MCF 10A (cell line): ENCODE measurements at regions not wholly inside any gene's neighbourhood (a gene's known extent, or its start where the extent isn't known, plus 50 kb on each side); places are given as distances from the start of the nearest gene placed in this dataset.
A peak's percentile ranks its signal among the peaks of the same experiment; 100 is the strongest.

Source experiments
- BruUV-seq: library from RNA; stranded (reverse); fragments of 400-500 nt; replicated peaks from 2 replicates; lab custom pipeline; 2021; lab: Mats Ljungman, UMichigan
- CTCF ChIA-PET: fragments of 300-600 bp; sonication (Branson Sonifier 250); formaldehyde crosslinking; extraction: SDS; loops from one replicate; lab custom pipeline; 2021; ENCODE audit warnings: antibody characterized with exemption, inconsistent platforms; lab: Yijun Ruan, JAX
- POLR2A ChIA-PET: fragments of 300-600, 350-650 bp; sonication (Branson Sonifier 250); formaldehyde crosslinking; extraction: SDS; loops from one replicate; lab custom pipeline; 2020; ENCODE audit warnings: antibody characterized with exemption, inconsistent platforms; lab: Yijun Ruan, JAX
- DNase-seq: peaks from one replicate; pipeline ENCODE4 v3.0.0-alpha.2; 2018; ENCODE audit not compliant: unreplicated experiment
- H3K27ac Mint-ChIP-seq: one replicate; pipeline ENCODE4 v1.8.0; 2022; ENCODE audit warnings: mild to moderate bottlenecking, low read depth, mixed read lengths; ENCODE audit not compliant: unreplicated experiment
- H3K27me3 Mint-ChIP-seq: one replicate; pipeline ENCODE4 v1.8.0; 2022; ENCODE audit warnings: mixed read lengths; ENCODE audit not compliant: insufficient read depth, unreplicated experiment
- H3K36me3 Mint-ChIP-seq: one replicate; pipeline ENCODE4 v1.8.0; 2022; ENCODE audit warnings: mild to moderate bottlenecking, moderate library complexity, mixed read lengths; ENCODE audit not compliant: insufficient read depth, unreplicated experiment
- H3K4me1 Mint-ChIP-seq: one replicate; pipeline ENCODE4 v1.8.0; 2022; ENCODE audit warnings: mixed read lengths; ENCODE audit not compliant: insufficient read depth, unreplicated experiment
- H3K4me3 Mint-ChIP-seq: one replicate; pipeline ENCODE4 v1.8.0; 2022; ENCODE audit warnings: mild to moderate bottlenecking, moderate library complexity, mixed read lengths; ENCODE audit not compliant: unreplicated experiment
- H3K9me3 Mint-ChIP-seq: one replicate; pipeline ENCODE4 v1.8.0; 2022; ENCODE audit warnings: mixed read lengths; ENCODE audit not compliant: unreplicated experiment
- CTCF ChIP-seq: fragments of 200-600 bp; IDR thresholded peaks from one replicate; pipeline ENCODE4 v1.8.0; 2022; ENCODE audit warnings: antibody characterized with exemption, mild to moderate bottlenecking; ENCODE audit not compliant: unreplicated experiment
- intact Hi-C: fragments of 100-400 bp; cut with micrococcal nuclease; formaldehyde crosslinking; loops from 2 replicates; pipeline ENCODE4 v1.14.1; 2022

GRCh38 chr7:13777242-13777641 is 212.2 kb downstream of the ETV1 start:
- no TSS peak for BruUV-seq
- H3K4me1 Mint-ChIP-seq: peaks cover 13% of the 10 kb centered on the region
- no peak for TF ChIP-seq CTCF
- no peaks in the 10 kb centered on the region for H3K27me3 Mint-ChIP-seq
- no peak overlapping the region for H3K27ac Mint-ChIP-seq
- CTCF ChIA-PET: no interaction called here
- no peak for DNase-seq
- H3K36me3 Mint-ChIP-seq: no peaks in the 10 kb centered on the region
- POLR2A ChIA-PET: no interaction called here
- no peaks in the 10 kb centered on the region for H3K9me3 Mint-ChIP-seq
- no peak overlapping the region for H3K4me3 Mint-ChIP-seq
- intact Hi-C loops: no loop called here

- BruUV-seq: no TSS peak
- POLR2A ChIA-PET: no interaction called here
- Mint-ChIP-seq H3K4me1 (peaks cover 13% of the 10 kb centered on the region), H3K27ac (no peak overlapping the region), H3K4me3 (no peak overlapping the region), H3K9me3 (no peaks in the 10 kb centered on the region), H3K27me3 (no peaks in the 10 kb centered on the region), H3K36me3 (no peaks in the 10 kb centered on the region)
- no peak for TF ChIP-seq CTCF
- DNase-seq: peak; percentile 70
- intact Hi-C loops: no loop called here
- CTCF ChIA-PET: no interaction called here
Measured at GRCh38 chr7:13778967-13779366, 210.5 kb downstream of the ETV1 start.

GRCh38 chr7:13790611-13791010 is 198.9 kb downstream of the ETV1 start:
- BruUV-seq: no TSS peak
- no peak overlapping the region for H3K4me3 Mint-ChIP-seq
- intact Hi-C loops: no loop called here
- H3K36me3 Mint-ChIP-seq: no peaks in the 10 kb centered on the region
- TF ChIP-seq CTCF: no peak
- POLR2A ChIA-PET: interaction anchor here (0.6 kb wide), 1 partner anchor 61 kb away, joined by 3 read pairs; no protein-coding TSS in a partner anchor
- H3K9me3 Mint-ChIP-seq: no peaks in the 10 kb centered on the region
- no peaks in the 10 kb centered on the region for H3K4me1 Mint-ChIP-seq
- CTCF ChIA-PET: interaction anchor here (0.5 to 0.9 kb wide), 4 partner anchors 48 to 990 kb away, joined by 3 read pairs; no protein-coding TSS in a partner anchor
- DNase-seq: no peak
- no peak overlapping the region for H3K27ac Mint-ChIP-seq
- H3K27me3 Mint-ChIP-seq: no peaks in the 10 kb centered on the region

- DNase-seq: no peak
- no TSS peak for BruUV-seq
- H3K27me3 Mint-ChIP-seq: no peaks in the 10 kb centered on the region
- H3K4me3 Mint-ChIP-seq: no peak overlapping the region
- CTCF ChIA-PET: no interaction called here
- POLR2A ChIA-PET: no interaction called here
- H3K4me1 Mint-ChIP-seq: no peaks in the 10 kb centered on the region
- H3K27ac Mint-ChIP-seq: no peak overlapping the region
- intact Hi-C loops: no loop called here
- H3K9me3 Mint-ChIP-seq: no peaks in the 10 kb centered on the region
- no peak for TF ChIP-seq CTCF
- H3K36me3 Mint-ChIP-seq: no peaks in the 10 kb centered on the region
Measured at GRCh38 chr7:13792208-13792607, 197.3 kb downstream of the ETV1 start.
